Right atrium auricular region (tissue), 2 donors: ENCODE measurements at regions not wholly inside any gene's neighbourhood (a gene's known extent, or its start where the extent isn't known, plus 50 kb on each side); places are given as distances from the start of the nearest gene placed in this dataset.

Experiments used
- DNase-seq: peaks from one replicate; pipeline ENCODE4 v3.0.0-alpha.2; 2019; ENCODE audit warnings: low spot score
- H3K27ac ChIP-seq, 2 donors: fragments of 200-600 bp; sonication (generic); 1 replicate in 1 of 2; 2 replicates in 1 of 2; pipeline ENCODE4 v1.5.1; 2016 to 2019
- H3K27me3 ChIP-seq, 2 donors: fragments of 200-600 bp; sonication (generic); one replicate each; pipeline versions ENCODE4 v1.5.1 to v1.6.0; 2017 to 2019
- H3K36me3 ChIP-seq: fragments of 200-600 bp; sonication (generic); one replicate; pipeline ENCODE4 v1.5.1; 2016
- H3K4me1 ChIP-seq, 2 donors: fragments of 200-600 bp; sonication (generic); one replicate each; pipeline versions ENCODE4 v1.5.1 to v1.6.0; 2017 to 2019
- H3K4me3 ChIP-seq, 2 donors: fragments of 200-600 bp; sonication (generic); 1 replicate in 1 of 2; 2 replicates in 1 of 2; pipeline ENCODE4 v1.5.1; 2017 to 2019; ENCODE audit warnings: mild to moderate bottlenecking in 1 of 2, moderate library complexity in 1 of 2
- H3K9me3 ChIP-seq, 2 donors: fragments of 200-600 bp; sonication (generic); one replicate each; pipeline ENCODE4 v1.5.1; 2019
- TF ChIP-seq, protein P1 (sequence below), 2 donors: fragments of 200-600 bp; sonication (generic); IDR thresholded peaks; one replicate each; pipeline ENCODE4 v1.5.1; 2019; ENCODE audit warnings: antibody characterized with exemption in 2 of 2

DNA sequence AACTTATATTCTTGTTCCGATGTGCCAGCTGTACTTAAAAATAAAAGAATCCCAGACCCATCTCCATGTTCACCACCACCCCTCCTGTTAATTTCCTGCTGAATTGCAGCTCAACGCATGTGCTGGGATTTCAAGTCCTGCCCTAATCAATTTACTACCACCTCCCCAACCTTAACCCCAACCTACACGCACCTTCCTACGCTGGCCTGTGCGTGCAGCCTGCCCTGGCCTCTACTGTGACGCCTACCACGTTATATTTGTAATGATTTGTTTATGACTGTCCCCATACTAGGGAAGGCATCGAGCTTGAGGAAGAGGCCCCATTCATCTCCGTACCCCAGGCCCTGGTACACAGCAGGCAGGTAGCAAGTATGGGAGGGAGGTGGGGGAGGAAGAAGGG lies 251.1 kb downstream of the MRTFB start:
- H3K27me3 ChIP-seq: no peaks in the 10 kb centered on the region
- no peak overlapping the region for H3K27ac ChIP-seq
- no peak overlapping the region for H3K4me3 ChIP-seq
- TF ChIP-seq, protein P1, sequence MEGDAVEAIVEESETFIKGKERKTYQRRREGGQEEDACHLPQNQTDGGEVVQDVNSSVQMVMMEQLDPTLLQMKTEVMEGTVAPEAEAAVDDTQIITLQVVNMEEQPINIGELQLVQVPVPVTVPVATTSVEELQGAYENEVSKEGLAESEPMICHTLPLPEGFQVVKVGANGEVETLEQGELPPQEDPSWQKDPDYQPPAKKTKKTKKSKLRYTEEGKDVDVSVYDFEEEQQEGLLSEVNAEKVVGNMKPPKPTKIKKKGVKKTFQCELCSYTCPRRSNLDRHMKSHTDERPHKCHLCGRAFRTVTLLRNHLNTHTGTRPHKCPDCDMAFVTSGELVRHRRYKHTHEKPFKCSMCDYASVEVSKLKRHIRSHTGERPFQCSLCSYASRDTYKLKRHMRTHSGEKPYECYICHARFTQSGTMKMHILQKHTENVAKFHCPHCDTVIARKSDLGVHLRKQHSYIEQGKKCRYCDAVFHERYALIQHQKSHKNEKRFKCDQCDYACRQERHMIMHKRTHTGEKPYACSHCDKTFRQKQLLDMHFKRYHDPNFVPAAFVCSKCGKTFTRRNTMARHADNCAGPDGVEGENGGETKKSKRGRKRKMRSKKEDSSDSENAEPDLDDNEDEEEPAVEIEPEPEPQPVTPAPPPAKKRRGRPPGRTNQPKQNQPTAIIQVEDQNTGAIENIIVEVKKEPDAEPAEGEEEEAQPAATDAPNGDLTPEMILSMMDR (IDR thresholded peaks at IDR 0.05): no peak
- peaks cover 0 to 19% of the 10 kb centered on the region in 2 donors for H3K4me1 ChIP-seq
- DNase-seq: no peak
- H3K36me3 ChIP-seq: no peaks in the 10 kb centered on the region
- H3K9me3 ChIP-seq: no peaks in the 10 kb centered on the region

DNA sequence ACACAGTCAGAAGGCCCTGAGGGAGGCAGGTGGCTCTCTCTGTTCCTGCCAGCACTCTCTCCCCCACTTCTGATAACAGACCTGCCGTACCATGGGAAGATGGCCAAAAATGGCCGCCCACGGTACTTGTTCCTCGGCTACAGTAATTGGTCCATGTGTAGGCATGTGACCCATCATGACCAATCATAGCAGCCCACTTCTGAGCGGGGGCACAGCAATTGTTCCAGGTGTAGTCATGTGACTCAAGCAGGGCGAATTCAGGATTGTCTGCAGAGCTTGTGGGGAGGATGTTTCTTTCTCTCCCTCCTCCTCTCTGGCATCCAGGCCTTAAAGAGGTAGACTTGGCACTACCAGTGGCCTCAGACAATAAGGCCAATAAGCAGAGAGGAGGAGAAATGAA lies 250.4 kb downstream of the MRTFB start:
- Histone ChIP-seq H3K27ac (no peak overlapping the region), H3K4me3 (no peak overlapping the region), H3K36me3 (no peaks in the 10 kb centered on the region), H3K27me3 (no peaks in the 10 kb centered on the region), H3K9me3 (no peaks in the 10 kb centered on the region), H3K4me1 (peaks cover 0 to 16% of the 10 kb centered on the region in 2 donors)
- no peak for DNase-seq
- TF ChIP-seq, protein P1 (IDR thresholded peaks at IDR 0.05): no peak

DNA sequence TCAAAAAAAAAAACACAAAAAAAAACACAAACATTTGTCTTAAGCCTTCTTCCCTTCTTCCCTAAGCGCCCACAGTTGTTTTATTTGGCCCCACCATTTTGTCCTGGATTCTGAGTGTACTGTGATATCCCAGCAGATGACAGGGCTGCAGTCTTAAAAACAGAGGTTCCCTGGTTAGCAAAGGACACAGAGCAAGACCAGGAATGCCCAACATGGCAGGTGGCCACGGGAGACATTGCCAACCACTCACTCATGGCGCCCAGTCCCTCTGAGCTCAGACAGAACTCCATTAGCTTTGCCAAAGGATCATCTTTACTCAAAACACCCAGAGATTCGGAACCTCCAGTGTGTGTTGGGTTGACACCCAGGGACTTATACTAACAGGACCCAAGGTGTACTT lies 249.3 kb downstream of the MRTFB start:
- Histone ChIP-seq H3K27me3 (no peaks in the 10 kb centered on the region), H3K9me3 (no peaks in the 10 kb centered on the region), H3K4me3 (no peak overlapping the region), H3K27ac (no peak overlapping the region), H3K4me1 (peaks cover 0 to 6% of the 10 kb centered on the region in 2 donors), H3K36me3 (no peaks in the 10 kb centered on the region)
- TF ChIP-seq, protein P1 (IDR thresholded peaks at IDR 0.05): no peak
- DNase-seq: no peak
